Choroid plexus epithelial cell (primary cell): ENCODE measurements at regions not wholly inside any gene's neighbourhood (a gene's known extent, or its start where the extent isn't known, plus 50 kb on each side); places are given as distances from the start of the nearest gene placed in this dataset.

Source experiments
- DNase-seq: peaks from one replicate; pipeline ENCODE4 v3.0.0-alpha.2; 2010; ENCODE audit warnings: low read depth
- H3K4me3 ChIP-seq: 2 replicates; pipeline ENCODE4 v1.5.1; 2011; ENCODE audit warnings: low read depth, mild to moderate bottlenecking, control low read depth, low read length, moderate library complexity
- CTCF ChIP-seq: conservative IDR thresholded peaks from 2 replicates; pipeline ENCODE4 v1.5.1; 2011; ENCODE audit warnings: low read depth, mild to moderate bottlenecking, control low read depth, inconsistent platforms, low read length, moderate library complexity

GRCh38 chr2:122186761-122187222 lies 431.3 kb downstream of the TSN start:
- TF ChIP-seq CTCF: no peak
- no peak overlapping the region for H3K4me3 ChIP-seq
- DNase-seq: no peak

- TF ChIP-seq CTCF: peak; percentile 33
- DNase-seq: peak; percentile 12
- H3K4me3 ChIP-seq: no peak overlapping the region
Observed at GRCh38 chr2:122191331-122191730, 435.9 kb downstream of the TSN start.

GRCh38 chr2:122193622-122194021 lies 438.2 kb downstream of the TSN start:
- no peak for TF ChIP-seq CTCF
- DNase-seq: peak; percentile 17
- no peak overlapping the region for H3K4me3 ChIP-seq

- no peak overlapping the region for H3K4me3 ChIP-seq
- no peak for TF ChIP-seq CTCF
- no peak for DNase-seq
Observed at GRCh38 chr2:122194546-122194945, 439.1 kb downstream of the TSN start.

GRCh38 chr2:122203523-122203922 lies 448.1 kb downstream of the TSN start:
- no peak overlapping the region for H3K4me3 ChIP-seq
- DNase-seq: peak; percentile 44
- TF ChIP-seq CTCF: peak; percentile 1

- H3K4me3 ChIP-seq: no peak overlapping the region
- DNase-seq: no peak
- TF ChIP-seq CTCF: no peak
Observed at GRCh38 chr2:122205641-122206040, 450.2 kb downstream of the TSN start.

GRCh38 chr2:122206101-122206500 lies 450.6 kb downstream of the TSN start:
- no peak for TF ChIP-seq CTCF
- H3K4me3 ChIP-seq: no peak overlapping the region
- DNase-seq: no peak
